GM18511 (cell line): ENCODE measurements at regions not wholly inside any gene's neighbourhood (a gene's known extent, or its start where the extent isn't known, plus 50 kb on each side); places are given as distances from the start of the nearest gene placed in this dataset.

Experiments
- ATAC-seq: cut with Tn5 transposase; IDR thresholded peaks from one replicate; pipeline ENCODE4 v1.9.1; 2021; ENCODE audit warnings: mild to moderate bottlenecking, moderate library complexity; ENCODE audit not compliant: unreplicated experiment

GRCh38 chr5:4362411-4362810 lies 766.8 kb downstream of the IRX1 start:
- no peak for ATAC-seq

GRCh38 chr5:4363045-4363444 lies 767.4 kb downstream of the IRX1 start:
- no peak for ATAC-seq

- no peak for ATAC-seq
Measured at GRCh38 chr5:4366628-4367027, 771.0 kb downstream of the IRX1 start.

- no peak for ATAC-seq
Measured at GRCh38 chr5:4370218-4370617, 769.9 kb upstream of the ADAMTS16 start.

- no peak for ATAC-seq
Measured at GRCh38 chr5:4372481-4372880, 767.6 kb upstream of the ADAMTS16 start.

GRCh38 chr5:4373051-4373820 lies 766.9 kb upstream of the ADAMTS16 start:
- ATAC-seq = no peak

- no peak for ATAC-seq
Measured at GRCh38 chr5:4374866-4375265, 765.3 kb upstream of the ADAMTS16 start.

- ATAC-seq = no peak
Measured at GRCh38 chr5:4375640-4376039, 764.5 kb upstream of the ADAMTS16 start.

- ATAC-seq = no peak
Measured at GRCh38 chr5:4383102-4383501, 757.0 kb upstream of the ADAMTS16 start.

- ATAC-seq = no peak
Measured at GRCh38 chr5:4383518-4384198, 756.5 kb upstream of the ADAMTS16 start.

- no peak for ATAC-seq
Measured at GRCh38 chr5:4384649-4385048, 755.5 kb upstream of the ADAMTS16 start.

- no peak for ATAC-seq
Measured at GRCh38 chr5:4386152-4386551, 754.0 kb upstream of the ADAMTS16 start.

- ATAC-seq = no peak
Measured at GRCh38 chr5:4387290-4387689, 752.8 kb upstream of the ADAMTS16 start.

- no peak for ATAC-seq
Measured at GRCh38 chr5:4395752-4396151, 744.4 kb upstream of the ADAMTS16 start.

GRCh38 chr5:4405614-4406219 lies 734.4 kb upstream of the ADAMTS16 start:
- ATAC-seq = no peak

- no peak for ATAC-seq
Measured at GRCh38 chr5:4410151-4410550, 730.0 kb upstream of the ADAMTS16 start.

- ATAC-seq = no peak
Measured at GRCh38 chr5:4411664-4412063, 728.5 kb upstream of the ADAMTS16 start.

- no peak for ATAC-seq
Measured at GRCh38 chr5:4413996-4414395, 726.1 kb upstream of the ADAMTS16 start.

GRCh38 chr5:4418084-4418483 lies 722.0 kb upstream of the ADAMTS16 start:
- no peak for ATAC-seq

GRCh38 chr5:4419281-4419680 lies 720.8 kb upstream of the ADAMTS16 start:
- ATAC-seq = no peak

GRCh38 chr5:4420177-4420576 lies 720.0 kb upstream of the ADAMTS16 start:
- ATAC-seq = no peak

- ATAC-seq = no peak
Measured at GRCh38 chr5:4420681-4421080, 719.4 kb upstream of the ADAMTS16 start.
